Glutamatergic neuron (in vitro differentiated cells): ENCODE measurements at regions not wholly inside any gene's neighbourhood (a gene's known extent, or its start where the extent isn't known, plus 50 kb on each side); places are given as distances from the start of the nearest gene placed in this dataset.

ENCODE experiments used
- DNase-seq: peaks from one replicate; pipeline ENCODE4 v3.0.0; 2022
- H3K27ac Mint-ChIP-seq: one replicate; pipeline ENCODE4 v1.8.0; 2020; ENCODE audit warnings: mild to moderate bottlenecking, mixed read lengths, inconsistent platforms; ENCODE audit not compliant: unreplicated experiment
- H3K27me3 Mint-ChIP-seq: one replicate; pipeline ENCODE4 v1.8.0; 2020; ENCODE audit warnings: mild to moderate bottlenecking, moderate library complexity, mixed read lengths, inconsistent platforms; ENCODE audit not compliant: unreplicated experiment
- H3K36me3 Mint-ChIP-seq: one replicate; pipeline ENCODE4 v1.8.0; 2020; ENCODE audit warnings: mild to moderate bottlenecking, mixed read lengths, inconsistent platforms; ENCODE audit not compliant: unreplicated experiment
- H3K4me1 Mint-ChIP-seq: one replicate; pipeline ENCODE4 v1.8.0; 2020; ENCODE audit warnings: mild to moderate bottlenecking, low read depth, mixed read lengths, inconsistent platforms; ENCODE audit not compliant: unreplicated experiment
- H3K4me3 Mint-ChIP-seq: one replicate; pipeline ENCODE4 v1.8.0; 2020; ENCODE audit warnings: mild to moderate bottlenecking, mixed read lengths, inconsistent platforms; ENCODE audit not compliant: unreplicated experiment
- H3K9me3 Mint-ChIP-seq: one replicate; pipeline ENCODE4 v1.8.0; 2020; ENCODE audit warnings: mild to moderate bottlenecking, moderate library complexity, mixed read lengths, inconsistent platforms; ENCODE audit not compliant: unreplicated experiment
- CTCF ChIP-seq: fragments of 200-600 bp; sonication (generic); IDR thresholded peaks from one replicate; pipeline ENCODE4 v1.5.0; 2021; ENCODE audit not compliant: partially characterized antibody, unreplicated experiment

GRCh38 chr12:115577401-115577800, 700.1 kb downstream of the MED13L start:
- H3K36me3 Mint-ChIP-seq = no peaks in the 10 kb centered on the region
- no peak for TF ChIP-seq CTCF
- H3K27ac Mint-ChIP-seq = no peak overlapping the region
- no peaks in the 10 kb centered on the region for H3K4me1 Mint-ChIP-seq
- no peaks in the 10 kb centered on the region for H3K27me3 Mint-ChIP-seq
- H3K9me3 Mint-ChIP-seq = no peaks in the 10 kb centered on the region
- no peak overlapping the region for H3K4me3 Mint-ChIP-seq
- DNase-seq = no peak

GRCh38 chr12:115574826-115575225, 702.7 kb downstream of the MED13L start:
- Mint-ChIP-seq H3K36me3 (no peaks in the 10 kb centered on the region), H3K27ac (no peak overlapping the region), H3K4me1 (peaks cover 3% of the 10 kb centered on the region), H3K4me3 (no peak overlapping the region), H3K27me3 (peaks cover 1% of the 10 kb centered on the region), H3K9me3 (no peaks in the 10 kb centered on the region)
- no peak for TF ChIP-seq CTCF
- no peak for DNase-seq

- Mint-ChIP-seq H3K9me3 (no peaks in the 10 kb centered on the region), H3K4me1 (peaks cover 3% of the 10 kb centered on the region), H3K4me3 (no peak overlapping the region), H3K36me3 (no peaks in the 10 kb centered on the region), H3K27ac (no peak overlapping the region), H3K27me3 (peaks cover 1% of the 10 kb centered on the region)
- no peak for DNase-seq
- TF ChIP-seq CTCF = no peak
Measured at GRCh38 chr12:115572440-115572839, 705.1 kb downstream of the MED13L start.

GRCh38 chr12:115571446-115571845, 706.0 kb downstream of the MED13L start:
- H3K4me3 Mint-ChIP-seq = no peak overlapping the region
- peaks cover 1% of the 10 kb centered on the region for H3K27me3 Mint-ChIP-seq
- no peaks in the 10 kb centered on the region for H3K9me3 Mint-ChIP-seq
- H3K27ac Mint-ChIP-seq = no peak overlapping the region
- TF ChIP-seq CTCF = no peak
- no peaks in the 10 kb centered on the region for H3K36me3 Mint-ChIP-seq
- peaks cover 3% of the 10 kb centered on the region for H3K4me1 Mint-ChIP-seq
- no peak for DNase-seq

GRCh38 chr12:115571027-115571426, 706.5 kb downstream of the MED13L start:
- TF ChIP-seq CTCF = no peak
- Mint-ChIP-seq H3K9me3 (no peaks in the 10 kb centered on the region), H3K27me3 (peaks cover 1% of the 10 kb centered on the region), H3K4me3 (no peak overlapping the region), H3K4me1 (peaks cover 3% of the 10 kb centered on the region), H3K36me3 (no peaks in the 10 kb centered on the region), H3K27ac (no peak overlapping the region)
- DNase-seq = no peak
